Astrocyte of the spinal cord (primary cell): ENCODE measurements at regions not wholly inside any gene's neighbourhood (a gene's known extent, or its start where the extent isn't known, plus 50 kb on each side); places are given as distances from the start of the nearest gene placed in this dataset.

Source experiments
- DNase-seq: peaks from one replicate; pipeline ENCODE4 v3.0.0; 2011; ENCODE audit warnings: low read depth, low spot score
- H3K4me3 ChIP-seq: 2 replicates; pipeline ENCODE4 v1.5.1; 2011; ENCODE audit warnings: low read depth, mild to moderate bottlenecking, low read length, moderate library complexity
- CTCF ChIP-seq: IDR thresholded peaks from 2 replicates; pipeline ENCODE4 v1.5.1; 2012; ENCODE audit warnings: low read depth, mild to moderate bottlenecking, low read length, inconsistent platforms
- in situ Hi-C: cut with HindIII; loops from 2 replicates; pipeline ENCODE4 v1.10.0; 2017; ENCODE audit warnings: low sequenced_read_pairs

GRCh38 chr2:104434966-104435365 lies 418.9 kb upstream of the POU3F3 start:
- no peak for TF ChIP-seq CTCF
- in situ Hi-C loops: no loop called here
- no peak overlapping the region for H3K4me3 ChIP-seq
- no peak for DNase-seq

GRCh38 chr2:104438481-104438880 lies 415.4 kb upstream of the POU3F3 start:
- TF ChIP-seq CTCF: no peak
- H3K4me3 ChIP-seq: no peak overlapping the region
- in situ Hi-C loops: no loop called here

GRCh38 chr2:104443145-104443544 lies 410.8 kb upstream of the POU3F3 start:
- H3K4me3 ChIP-seq: no peak overlapping the region
- no peak for DNase-seq
- in situ Hi-C loops: no loop called here
- TF ChIP-seq CTCF: no peak

More at GRCh38 chr2:104438481-104438880, 415.4 kb upstream of the POU3F3 start:
- no peak for DNase-seq

DNA sequence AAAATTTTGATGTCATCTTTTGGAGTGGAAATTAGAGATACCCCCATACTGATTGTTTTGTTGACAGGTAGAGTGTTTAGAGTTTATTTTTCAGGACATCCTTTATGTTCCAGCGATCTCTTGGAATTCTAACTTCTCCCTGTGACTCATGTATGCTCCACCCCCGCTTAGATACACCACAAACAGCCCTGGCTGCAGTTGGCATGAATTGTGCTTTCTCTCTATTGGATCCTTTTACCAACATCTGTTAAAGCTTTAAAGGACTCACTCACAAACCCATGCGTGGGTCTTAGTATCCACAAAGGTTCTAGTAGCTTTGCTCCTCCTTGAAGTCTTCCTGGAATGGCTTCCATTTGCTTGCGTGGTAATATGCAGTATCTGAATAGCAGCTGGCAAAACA lies 409.5 kb upstream of the POU3F3 start:
- no peak overlapping the region for H3K4me3 ChIP-seq
- TF ChIP-seq CTCF: no peak
- peak; percentile 64 for DNase-seq
- in situ Hi-C loops: no loop called here

GRCh38 chr2:104444889-104445288 lies 409.0 kb upstream of the POU3F3 start:
- in situ Hi-C loops: no loop called here
- TF ChIP-seq CTCF: no peak
- no peak for DNase-seq
- H3K4me3 ChIP-seq: no peak overlapping the region

DNA sequence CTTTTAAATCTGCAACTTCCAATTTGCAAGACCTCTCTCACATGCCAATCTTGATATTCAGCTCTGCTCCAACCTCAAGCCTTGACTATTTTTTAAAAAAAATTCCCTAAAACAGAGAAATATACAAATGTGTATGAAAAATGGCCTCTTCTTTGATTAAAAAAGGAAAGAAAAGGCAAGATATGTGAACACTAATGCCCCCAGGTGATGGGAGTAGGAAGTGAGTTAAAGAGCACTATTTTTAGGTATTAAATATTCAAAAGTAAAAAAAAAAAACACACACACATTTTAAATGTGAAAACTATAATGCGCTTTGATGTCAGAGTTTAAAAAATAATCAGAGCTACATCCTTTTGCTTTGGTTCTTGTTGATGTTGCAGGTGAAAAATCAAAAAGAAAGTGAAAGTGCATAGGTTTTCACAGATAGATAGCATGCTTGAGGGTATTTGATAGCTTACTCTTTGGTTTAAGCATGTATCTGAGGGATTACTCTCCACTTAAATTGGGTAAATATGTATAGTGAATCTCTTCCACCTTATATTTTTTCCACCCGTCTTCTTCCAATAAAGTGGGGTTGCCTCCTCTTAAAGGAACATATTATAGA lies 406.0 kb upstream of the POU3F3 start:
- peak; percentile 17 for TF ChIP-seq CTCF
- in situ Hi-C loops: no loop called here
- DNase-seq: no peak
- H3K4me3 ChIP-seq: no peak overlapping the region
